MM.1S (cell line): ENCODE measurements at regions not wholly inside any gene's neighbourhood (a gene's known extent, or its start where the extent isn't known, plus 50 kb on each side); places are given as distances from the start of the nearest gene placed in this dataset.

Source experiments
- DNase-seq: peaks from one replicate; pipeline ENCODE4 v3.0.0-alpha.2; 2015
- H2AFZ ChIP-seq: fragments of 300-600 bp; sonication (generic); 2 replicates; pipeline ENCODE4 v1.6.0; 2016; ENCODE audit warnings: antibody characterized with exemption, low read length
- H3F3A ChIP-seq: fragments of 300-600 bp; sonication (generic); 2 replicates; pipeline ENCODE4 v1.6.1; 2016; ENCODE audit warnings: mild to moderate bottlenecking, antibody characterized with exemption, low read length, moderate library complexity, mixed read lengths; ENCODE audit not compliant: insufficient read depth
- H3K27ac ChIP-seq: fragments of 300-600 bp; sonication (generic); 2 replicates; pipeline ENCODE4 v1.5.1; 2016; ENCODE audit warnings: mild to moderate bottlenecking, low read length
- H3K27me3 ChIP-seq: fragments of 300-600 bp; sonication (generic); replicated peaks from 2 replicates; pipeline ENCODE4 v1.6.0; 2016; ENCODE audit warnings: low read length; ENCODE audit not compliant: insufficient read depth
- H3K36me3 ChIP-seq: fragments of 300-600 bp; sonication (generic); replicated peaks from 2 replicates; pipeline ENCODE4 v1.6.1; 2016; ENCODE audit warnings: mild to moderate bottlenecking, low read length, mixed read lengths; ENCODE audit not compliant: insufficient read depth
- H3K4me1 ChIP-seq: fragments of 300-600 bp; sonication (generic); 2 replicates; pipeline ENCODE4 v1.6.1; 2016; ENCODE audit warnings: low read length, mixed read lengths
- H3K4me2 ChIP-seq: fragments of 300-600 bp; sonication (generic); 2 replicates; pipeline ENCODE4 v1.6.0; 2016; ENCODE audit warnings: low read depth, low read length
- H3K4me3 ChIP-seq: fragments of 300-600 bp; sonication (generic); 2 replicates; pipeline ENCODE4 v1.5.1; 2016; ENCODE audit warnings: low read length, mixed read lengths
- H3K79me2 ChIP-seq: fragments of 300-600 bp; sonication (generic); 2 replicates; pipeline ENCODE4 v1.6.1; 2016; ENCODE audit warnings: mixed run types, low read length, mixed read lengths
- H3K9ac ChIP-seq: fragments of 300-600 bp; sonication (generic); 2 replicates; pipeline ENCODE4 v1.6.1; 2016; ENCODE audit warnings: low read length, mixed read lengths
- H3K9me2 ChIP-seq: fragments of 300-600 bp; sonication (generic); replicated peaks from 2 replicates; pipeline ENCODE4 v1.6.1; 2016; ENCODE audit warnings: mild to moderate bottlenecking, low read length, mixed read lengths; ENCODE audit not compliant: insufficient read depth
- H3K9me3 ChIP-seq: fragments of 300-600 bp; sonication (generic); replicated peaks from 2 replicates; pipeline ENCODE4 v1.6.1; 2016; ENCODE audit warnings: mild to moderate bottlenecking, low read length, mixed read lengths; ENCODE audit not compliant: insufficient read depth
- H4K20me1 ChIP-seq: fragments of 300-600 bp; sonication (generic); 2 replicates; pipeline ENCODE4 v1.6.1; 2016; ENCODE audit warnings: mild to moderate bottlenecking, low read length, moderate library complexity, mixed read lengths; ENCODE audit not compliant: insufficient read depth
- CTCF ChIP-seq: fragments of 300-600 bp; sonication (generic); IDR thresholded peaks from 2 replicates; pipeline ENCODE4 v1.5.1; 2016; ENCODE audit warnings: antibody characterized with exemption, low read length, mixed read lengths
- EZH2 ChIP-seq: fragments of 300-600 bp; sonication (generic); optimal IDR thresholded peaks from 2 replicates; pipeline ENCODE3; 2017; ENCODE audit warnings: low read depth, mild to moderate bottlenecking, antibody characterized with exemption, low read length, mixed read lengths
- EZH2phosphoT487 ChIP-seq: fragments of 300-600 bp; sonication (generic); IDR thresholded peaks from 2 replicates; pipeline ENCODE4 v1.6.1; 2018; ENCODE audit warnings: antibody characterized with exemption, low read length

GRCh38 chr2:226017107-226017506, 617.6 kb downstream of the NYAP2 start:
- Histone ChIP-seq H3K4me3 (no peak overlapping the region), H3F3A (no peaks in the 10 kb centered on the region), H3K27ac (no peak overlapping the region), H3K36me3 (no peaks in the 10 kb centered on the region), H3K4me2 (no peak overlapping the region), H3K9ac (no peak overlapping the region), H4K20me1 (no peaks in the 10 kb centered on the region), H2AFZ (no peak overlapping the region), H3K9me2 (no peaks in the 10 kb centered on the region), H3K4me1 (no peaks in the 10 kb centered on the region), H3K79me2 (no peaks in the 10 kb centered on the region), H3K27me3 (no peaks in the 10 kb centered on the region), H3K9me3 (no peaks in the 10 kb centered on the region)
- TF ChIP-seq EZH2, result no peak
- TF ChIP-seq CTCF, result no peak
- TF ChIP-seq EZH2phosphoT487, result no peak
- no peak for DNase-seq

- TF ChIP-seq CTCF (no peak), EZH2 (no peak), EZH2phosphoT487 (no peak)
- no peaks in the 10 kb centered on the region for H3K36me3 ChIP-seq
- H3F3A ChIP-seq, result no peaks in the 10 kb centered on the region
- H3K9me3 ChIP-seq, result no peaks in the 10 kb centered on the region
- no peaks in the 10 kb centered on the region for H4K20me1 ChIP-seq
- no peaks in the 10 kb centered on the region for H3K27me3 ChIP-seq
- H3K9ac ChIP-seq, result no peak overlapping the region
- H3K9me2 ChIP-seq, result no peaks in the 10 kb centered on the region
- no peaks in the 10 kb centered on the region for H3K79me2 ChIP-seq
- H3K4me3 ChIP-seq, result no peak overlapping the region
- H3K4me2 ChIP-seq, result no peak overlapping the region
- H2AFZ ChIP-seq, result no peak overlapping the region
- H3K4me1 ChIP-seq, result no peaks in the 10 kb centered on the region
- DNase-seq, result no peak
- no peak overlapping the region for H3K27ac ChIP-seq
Measured at GRCh38 chr2:226011716-226012450, 612.4 kb downstream of the NYAP2 start.

GRCh38 chr2:226002438-226002837, 602.9 kb downstream of the NYAP2 start:
- no peaks in the 10 kb centered on the region for H3K27me3 ChIP-seq
- DNase-seq, result peak; percentile 24
- no peaks in the 10 kb centered on the region for H3K4me1 ChIP-seq
- no peaks in the 10 kb centered on the region for H3F3A ChIP-seq
- H3K9ac ChIP-seq, result no peak overlapping the region
- TF ChIP-seq CTCF (no peak), EZH2phosphoT487 (no peak), EZH2 (no peak)
- no peaks in the 10 kb centered on the region for H3K9me2 ChIP-seq
- no peaks in the 10 kb centered on the region for H3K9me3 ChIP-seq
- H3K79me2 ChIP-seq, result no peaks in the 10 kb centered on the region
- H3K4me3 ChIP-seq, result no peak overlapping the region
- no peak overlapping the region for H2AFZ ChIP-seq
- H3K4me2 ChIP-seq, result no peak overlapping the region
- no peak overlapping the region for H3K27ac ChIP-seq
- H3K36me3 ChIP-seq, result no peaks in the 10 kb centered on the region
- H4K20me1 ChIP-seq, result no peaks in the 10 kb centered on the region
